HG03378 (cell line): ENCODE measurements at regions not wholly inside any gene's neighbourhood (a gene's known extent, or its start where the extent isn't known, plus 50 kb on each side); places are given as distances from the start of the nearest gene placed in this dataset.
"Not testable (repeated sequence)": the region's sequence is repeated elsewhere in the genome, so short reads cannot be mapped to it uniquely, and the experiment has no call there.

Source experiments
- ATAC-seq: cut with Tn5 transposase; IDR thresholded peaks from one replicate; pipeline ENCODE4 v1.9.1; 2021; ENCODE audit warnings: mild to moderate bottlenecking, moderate library complexity; ENCODE audit not compliant: unreplicated experiment

GRCh38 chr1:222077206-222077605 is 335.3 kb upstream of the DUSP10 start:
- no peak for ATAC-seq

- ATAC-seq = no peak
Measured at GRCh38 chr1:222074317-222074716, 332.4 kb upstream of the DUSP10 start.

- no peak for ATAC-seq
Measured at GRCh38 chr1:222073307-222073995, 331.6 kb upstream of the DUSP10 start.

GRCh38 chr1:222071387-222071786 is 329.5 kb upstream of the DUSP10 start:
- ATAC-seq = no peak

DNA sequence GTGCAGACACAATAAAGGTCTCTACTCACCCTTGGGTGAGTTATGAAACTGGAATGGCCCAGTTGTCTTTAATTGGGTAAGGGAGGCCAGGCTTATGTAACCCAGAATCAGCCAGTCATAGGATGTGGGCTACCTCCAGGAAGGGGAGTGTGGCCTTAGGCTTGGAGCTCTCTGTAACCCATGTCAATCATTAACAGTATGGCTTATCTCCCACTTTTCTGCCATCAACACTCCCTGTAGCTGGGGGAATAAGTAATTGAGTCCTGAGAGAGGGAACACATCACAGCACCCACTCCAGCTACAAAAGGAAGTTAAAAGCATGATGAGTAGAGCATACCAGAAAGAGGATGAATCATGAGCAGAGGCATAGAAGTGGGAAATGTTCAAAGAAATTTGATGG is 327.0 kb upstream of the DUSP10 start:
- no peak for ATAC-seq

DNA sequence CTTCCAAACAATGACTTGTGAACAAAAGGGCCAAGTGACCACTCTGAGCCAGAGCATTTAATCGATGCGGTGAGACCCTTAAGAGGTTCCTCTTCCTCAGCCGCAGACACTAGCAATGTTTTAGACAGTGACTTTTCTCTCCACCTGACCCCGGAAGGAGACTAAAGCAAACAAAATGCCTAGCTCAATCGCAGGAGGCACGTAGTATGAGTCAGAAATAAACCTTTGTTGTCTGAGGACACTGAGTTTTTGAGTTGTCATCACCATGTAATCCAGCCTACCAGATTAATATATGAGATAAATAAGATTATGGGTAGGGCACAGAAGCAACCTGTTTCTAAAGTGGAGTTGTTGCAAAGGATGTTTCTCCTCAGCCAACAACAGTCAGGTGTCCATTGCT is 326.2 kb upstream of the DUSP10 start:
- no peak for ATAC-seq

DNA sequence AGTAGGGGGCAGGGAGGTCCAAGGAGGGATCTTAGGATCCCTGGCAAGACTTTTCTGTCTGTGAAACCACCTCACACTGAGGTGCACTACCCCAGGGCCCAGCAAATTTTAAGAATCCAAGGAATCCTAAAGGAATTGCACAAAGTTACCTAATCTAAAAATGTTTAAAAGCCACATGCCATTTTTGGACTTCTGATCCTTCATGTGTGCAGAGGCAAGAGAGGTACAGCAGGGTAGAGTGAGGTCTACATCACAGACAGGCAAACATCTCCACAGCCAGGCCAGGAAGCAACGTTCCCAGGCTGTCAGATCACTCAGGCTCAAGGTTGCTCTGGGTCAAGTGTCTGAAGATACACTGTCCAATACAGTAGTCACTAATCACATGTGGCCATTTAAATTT is 324.6 kb upstream of the DUSP10 start:
- no peak for ATAC-seq

- no peak for ATAC-seq
Measured at GRCh38 chr1:222065234-222065633, 323.3 kb upstream of the DUSP10 start.

DNA sequence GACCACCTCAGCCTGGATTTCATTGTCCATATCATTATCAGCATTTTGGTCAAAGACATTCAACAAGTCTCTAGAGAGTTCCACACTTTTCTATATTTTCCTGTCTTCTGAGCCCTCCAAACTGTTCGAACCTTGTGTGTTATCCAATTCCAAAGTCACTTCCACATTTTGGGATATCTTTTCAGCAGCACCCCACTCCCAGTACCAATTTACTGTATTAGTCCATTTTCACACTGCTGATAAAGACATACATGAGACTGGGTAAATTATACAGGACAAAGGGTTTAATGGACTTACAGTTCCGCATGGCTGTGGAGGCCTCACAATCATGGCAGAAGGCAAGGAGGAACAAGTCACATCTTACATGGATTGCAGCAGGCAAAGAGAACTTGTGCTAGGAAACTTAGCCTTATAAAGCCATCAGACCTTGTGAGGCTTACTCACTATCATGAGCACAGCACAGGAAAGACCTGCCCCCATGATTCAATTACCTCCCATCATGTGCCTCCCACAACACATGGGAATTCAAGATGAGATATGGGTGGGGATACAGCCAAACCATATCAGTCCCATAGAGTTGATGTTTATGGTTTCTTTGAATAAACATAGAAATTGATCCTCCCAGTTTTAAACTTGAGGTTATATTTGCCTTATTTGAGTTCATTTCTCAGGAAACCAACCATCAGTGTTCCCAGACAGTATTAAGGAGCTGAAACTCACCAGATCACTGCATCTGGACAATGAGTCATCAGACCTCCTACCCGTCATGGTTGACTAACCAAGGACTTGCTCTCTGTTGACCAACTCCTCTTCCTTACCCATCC is 322.7 kb upstream of the DUSP10 start:
- no peak for ATAC-seq

- no peak for ATAC-seq
Measured at GRCh38 chr1:222062640-222063039, 320.8 kb upstream of the DUSP10 start.

- no peak for ATAC-seq
Measured at GRCh38 chr1:222061711-222062359, 319.9 kb upstream of the DUSP10 start.

GRCh38 chr1:222060210-222060916 is 318.5 kb upstream of the DUSP10 start:
- ATAC-seq = no peak

- no peak for ATAC-seq
Measured at GRCh38 chr1:222058249-222058648, 316.4 kb upstream of the DUSP10 start.

DNA sequence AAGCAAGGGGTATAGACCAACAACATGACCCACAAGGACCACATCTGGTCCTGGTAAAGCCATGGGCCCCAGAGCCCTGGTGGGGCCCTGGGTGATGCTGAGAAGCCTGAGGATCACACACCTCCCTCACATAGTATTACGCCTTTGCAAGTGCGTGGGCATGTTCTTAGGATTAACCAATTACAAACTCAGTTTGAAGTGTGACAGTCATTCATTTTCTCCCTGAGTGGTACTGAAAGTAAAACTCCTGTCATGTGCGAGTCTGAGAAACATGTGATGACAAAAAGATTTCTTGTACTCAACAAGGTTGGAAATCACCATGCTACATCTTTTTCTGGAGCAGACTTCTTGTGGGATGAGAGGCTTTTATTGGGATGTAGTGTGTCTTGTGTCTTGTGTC is 315.3 kb upstream of the DUSP10 start:
- ATAC-seq = peak; percentile 61

- ATAC-seq = no peak
Measured at GRCh38 chr1:222054416-222054815, 312.5 kb upstream of the DUSP10 start.

- ATAC-seq = no peak
Measured at GRCh38 chr1:222053790-222054294, 312.0 kb upstream of the DUSP10 start.

DNA sequence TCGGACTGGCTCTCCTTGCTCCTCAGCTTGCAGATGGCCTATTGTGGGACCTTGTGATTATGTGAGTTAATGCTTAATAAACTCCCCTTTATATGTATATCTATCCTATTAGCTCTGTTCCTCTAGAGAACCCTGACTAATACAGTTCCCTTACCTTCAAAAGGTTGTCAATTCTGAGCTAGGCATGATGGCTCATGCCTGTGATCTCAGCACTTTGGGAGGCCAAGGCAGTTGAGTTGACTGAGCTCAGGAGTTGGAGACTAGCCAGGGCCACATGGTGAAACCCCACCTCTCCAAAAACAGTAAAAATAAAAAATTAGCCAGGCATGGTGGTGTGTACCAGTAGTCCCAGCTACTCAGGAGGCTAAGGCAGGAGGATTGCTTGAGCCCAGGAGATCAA is 309.4 kb upstream of the DUSP10 start:
- not testable (repeated sequence) for ATAC-seq

- not testable (repeated sequence) for ATAC-seq
Measured at GRCh38 chr1:222049661-222050060, 307.8 kb upstream of the DUSP10 start.

- ATAC-seq = no peak
Measured at GRCh38 chr1:222049176-222049575, 307.3 kb upstream of the DUSP10 start.

GRCh38 chr1:222048094-222048595 is 306.3 kb upstream of the DUSP10 start:
- ATAC-seq = peak; percentile 88

- no peak for ATAC-seq
Measured at GRCh38 chr1:222047366-222047765, 305.5 kb upstream of the DUSP10 start.
